ENCODE measurements at regions not wholly inside any gene's neighbourhood (a gene's known extent, or its start where the extent isn't known, plus 50 kb on each side); places are given as distances from the start of the nearest gene placed in this dataset.
"Not testable (repeated sequence)": the region's sequence is repeated elsewhere in the genome, so short reads cannot be mapped to it uniquely, and the experiment has no call there.

DNA sequence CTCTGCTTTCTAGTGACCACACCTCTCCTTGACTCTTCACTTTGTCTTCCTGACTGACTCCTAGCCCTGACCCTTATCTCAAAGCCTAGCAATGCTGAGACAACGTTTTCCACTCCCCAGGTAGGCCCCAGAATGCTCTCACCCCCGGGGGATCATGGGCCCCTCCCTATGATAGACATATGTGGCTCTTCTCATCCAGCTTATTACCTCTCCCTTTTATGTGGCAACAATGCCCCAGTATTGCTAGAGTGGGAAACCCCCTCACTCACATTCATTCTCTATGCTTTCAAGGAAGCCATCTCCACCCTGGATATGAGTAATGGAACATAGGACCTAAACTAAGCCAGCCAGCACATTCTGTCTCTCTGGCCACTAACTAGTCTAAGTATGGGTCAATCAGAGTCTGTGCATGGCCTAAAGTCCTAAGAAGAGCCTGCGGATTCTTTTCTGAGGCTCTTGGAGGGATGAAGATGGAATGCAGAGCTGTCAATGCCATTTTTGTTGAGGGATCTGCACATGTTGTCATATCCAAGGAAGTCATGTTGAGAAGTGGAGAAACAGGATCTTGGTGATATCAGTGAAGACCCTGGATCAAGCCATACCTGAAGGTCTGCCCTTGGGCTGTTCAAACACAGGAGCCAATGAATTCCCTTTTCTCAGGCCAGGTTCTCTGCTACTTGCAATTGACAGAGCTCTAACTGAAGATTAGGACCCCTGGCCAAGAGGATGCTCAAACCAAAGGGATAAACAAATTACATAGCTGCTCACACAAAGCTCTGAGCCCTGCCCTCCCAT is 79.8 kb upstream of the GRK3 start:
- FAIRE-seq (peak; percentile 76), DNase-seq (ENCODE audit: low spot score) (no peak)

GRCh38 chr22:25485626-25486545 is 78.6 kb upstream of the GRK3 start:
- peak; percentile 44 for DNase-seq (ENCODE audit: low spot score)
- no peak for FAIRE-seq

GRCh38 chr22:25487508-25487907 is 77.0 kb upstream of the GRK3 start:
- peak; percentile 100 for FAIRE-seq

GRCh38 chr22:25488244-25489020 is 76.0 kb upstream of the GRK3 start:
- FAIRE-seq (no peak), DNase-seq (ENCODE audit: low spot score) (peak; percentile 96)

More at GRCh38 chr22:25487508-25487907, 77.0 kb upstream of the GRK3 start:
- DNase-seq (ENCODE audit: low spot score) = no peak

GRCh38 chr22:25489947-25490346 is 74.5 kb upstream of the GRK3 start:
- DNase-seq (ENCODE audit: low spot score) (no peak), FAIRE-seq (peak; percentile 98)

- FAIRE-seq (peak; percentile 95), DNase-seq (ENCODE audit: low spot score) (no peak)
Observed at GRCh38 chr22:25490896-25491295, 73.6 kb upstream of the GRK3 start.

- DNase-seq (ENCODE audit: low spot score) = no peak
- FAIRE-seq = no peak
Observed at GRCh38 chr22:25492162-25492561, 72.3 kb upstream of the GRK3 start.

DNA sequence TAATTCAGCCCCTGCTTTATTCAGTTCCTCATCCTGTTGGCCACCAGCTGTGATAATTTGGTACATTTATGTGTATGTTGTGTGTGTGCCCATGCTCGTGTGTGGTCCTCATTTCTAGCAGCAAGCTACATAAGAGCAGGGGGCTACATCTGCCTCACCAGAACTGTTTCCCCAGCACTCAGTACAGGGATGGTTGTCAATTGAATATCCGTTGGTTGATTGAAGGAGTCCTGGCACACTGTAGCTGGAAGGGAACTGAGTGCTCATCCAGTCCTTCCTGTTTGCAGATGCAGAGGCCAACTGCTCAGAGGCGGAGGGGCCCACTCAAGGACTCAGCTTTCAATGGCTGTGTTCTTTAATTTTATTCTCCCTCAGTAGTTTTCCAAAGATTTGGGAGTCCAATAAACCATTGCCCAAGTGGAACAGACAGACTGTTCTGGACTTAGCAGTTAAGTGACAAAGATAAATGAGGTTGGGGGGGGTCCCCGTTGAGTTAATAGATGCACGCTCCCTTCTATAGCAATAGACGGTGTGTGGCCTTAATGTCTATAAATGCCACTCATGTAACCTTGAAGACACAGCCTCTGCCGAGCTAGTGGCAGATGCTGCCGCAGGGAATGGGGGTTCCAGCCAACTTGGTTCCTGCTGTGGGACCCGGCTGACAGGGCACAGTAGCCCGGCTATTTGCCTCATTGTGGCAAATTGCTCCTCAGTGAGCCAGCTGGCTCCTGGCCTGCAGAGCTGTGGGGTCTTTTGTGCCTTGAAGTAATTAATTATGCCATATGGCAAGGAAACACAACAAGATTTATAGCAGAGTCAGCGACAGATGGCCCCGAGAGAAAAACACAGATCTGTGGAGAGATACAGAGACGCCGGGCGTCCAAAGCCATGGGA is 71.4 kb upstream of the GRK3 start:
- FAIRE-seq = peak; percentile 92
- DNase-seq (ENCODE audit: low spot score) = no peak

DNA sequence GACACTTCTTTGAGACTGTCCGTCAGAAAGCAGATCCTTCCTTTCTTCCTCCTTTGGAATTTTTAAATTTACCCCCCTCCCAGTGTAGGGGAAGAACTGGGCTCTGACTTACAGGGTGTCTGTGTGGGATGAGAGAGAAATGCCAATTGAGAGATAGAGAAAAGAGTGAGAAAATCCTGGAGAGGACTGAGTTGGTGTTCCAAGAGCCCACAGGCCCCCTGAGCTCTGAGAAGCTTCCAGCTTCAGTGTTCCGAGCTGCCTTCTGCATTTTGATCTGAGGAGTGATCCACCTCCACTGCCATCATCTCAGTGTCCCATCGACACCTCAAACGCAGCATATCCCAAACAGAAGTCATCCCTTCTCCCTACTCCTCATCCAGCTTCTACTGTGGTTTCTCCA is 70.7 kb upstream of the GRK3 start:
- FAIRE-seq (peak; percentile 87), DNase-seq (ENCODE audit: low spot score) (no peak)

GRCh38 chr22:25494774-25495173 is 69.7 kb upstream of the GRK3 start:
- DNase-seq (ENCODE audit: low spot score) (no peak), FAIRE-seq (no peak)

GRCh38 chr22:25495285-25495684 is 69.2 kb upstream of the GRK3 start:
- FAIRE-seq = peak; percentile 94
- DNase-seq (ENCODE audit: low spot score) = no peak

GRCh38 chr22:25496396-25497064 is 67.9 kb upstream of the GRK3 start:
- FAIRE-seq = peak; percentile 81
- no peak for DNase-seq (ENCODE audit: low spot score)

- FAIRE-seq (peak; percentile 92), DNase-seq (ENCODE audit: low spot score) (peak; percentile 47)
Observed at GRCh38 chr22:25497181-25497641, 67.3 kb upstream of the GRK3 start.

GRCh38 chr22:25497716-25498115 is 66.8 kb upstream of the GRK3 start:
- DNase-seq (ENCODE audit: low spot score) = no peak
- FAIRE-seq = peak; percentile 20

DNA sequence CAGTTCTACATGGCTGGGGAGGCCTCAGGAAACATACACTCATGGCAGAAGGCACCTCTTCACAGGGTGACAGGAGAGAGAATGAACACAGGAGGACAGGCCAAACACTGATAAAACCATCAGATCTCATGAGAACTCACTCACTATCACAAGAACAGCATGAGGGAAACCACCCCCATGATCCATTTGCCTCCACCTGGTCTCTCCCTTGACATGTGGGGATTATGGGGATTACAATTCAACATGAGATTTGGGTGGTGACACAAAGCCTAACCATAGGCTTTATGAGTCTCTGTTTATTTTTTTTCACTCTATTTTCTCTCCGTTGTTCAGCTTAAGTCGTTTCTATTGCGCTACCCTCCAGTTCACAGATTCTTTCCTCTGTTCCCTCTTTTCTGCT is 63.8 kb upstream of the GRK3 start:
- DNase-seq (ENCODE audit: low spot score) = not testable (repeated sequence)
- peak; percentile 74 for FAIRE-seq

- peak; percentile 98 for FAIRE-seq
- not testable (repeated sequence) for DNase-seq (ENCODE audit: low spot score)
Observed at GRCh38 chr22:25504017-25504416, 60.5 kb upstream of the GRK3 start.

DNA sequence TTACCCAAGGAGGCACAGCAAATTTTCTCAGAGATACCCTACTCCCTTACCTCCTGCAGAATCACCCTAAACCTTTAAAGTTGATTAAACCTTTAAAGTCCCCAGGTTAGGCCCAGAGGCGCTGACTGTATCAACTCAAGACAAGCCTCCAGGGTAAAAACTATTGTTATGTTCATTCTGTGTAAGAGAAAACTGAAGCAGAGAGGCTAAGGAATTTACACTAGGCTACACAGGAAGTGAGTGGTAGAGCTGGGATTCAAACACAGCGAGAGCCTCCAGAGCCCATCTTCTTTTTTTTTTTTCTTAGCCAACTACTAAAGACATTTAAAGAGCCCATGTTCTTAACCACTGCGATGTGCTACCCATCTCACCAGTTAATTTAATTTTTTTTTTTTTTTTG is 56.3 kb upstream of the GRK3 start:
- FAIRE-seq (no peak), DNase-seq (ENCODE audit: low spot score) (no peak)

DNA sequence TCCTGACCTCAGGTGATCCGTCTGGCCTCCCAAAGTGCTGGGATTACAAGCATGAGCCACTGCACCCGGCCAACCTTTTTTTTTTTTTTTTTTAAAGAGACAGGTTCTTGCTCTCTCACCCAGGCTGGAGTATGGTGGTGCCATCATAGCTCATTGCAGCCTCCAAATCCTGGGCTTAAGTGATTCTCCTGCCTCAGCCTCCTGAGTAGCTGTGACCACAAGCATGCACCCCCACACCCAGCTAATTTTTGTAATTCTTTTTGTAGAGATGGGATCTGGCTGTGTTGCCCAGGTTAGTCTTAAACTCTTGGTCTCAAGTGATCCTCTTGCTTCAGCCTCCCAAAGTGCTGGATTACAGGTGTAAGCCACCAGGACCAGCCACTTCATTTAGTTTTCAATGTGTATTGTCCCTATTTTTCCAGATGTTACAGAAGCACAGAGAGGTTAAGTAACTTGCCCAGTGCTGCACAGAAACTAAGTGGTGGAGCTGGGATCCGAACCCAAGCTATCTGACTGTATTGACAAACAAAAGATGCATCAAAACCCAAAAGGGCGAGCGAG is 55.6 kb upstream of the GRK3 start:
- no peak for DNase-seq (ENCODE audit: low spot score)
- no peak for FAIRE-seq

DNA sequence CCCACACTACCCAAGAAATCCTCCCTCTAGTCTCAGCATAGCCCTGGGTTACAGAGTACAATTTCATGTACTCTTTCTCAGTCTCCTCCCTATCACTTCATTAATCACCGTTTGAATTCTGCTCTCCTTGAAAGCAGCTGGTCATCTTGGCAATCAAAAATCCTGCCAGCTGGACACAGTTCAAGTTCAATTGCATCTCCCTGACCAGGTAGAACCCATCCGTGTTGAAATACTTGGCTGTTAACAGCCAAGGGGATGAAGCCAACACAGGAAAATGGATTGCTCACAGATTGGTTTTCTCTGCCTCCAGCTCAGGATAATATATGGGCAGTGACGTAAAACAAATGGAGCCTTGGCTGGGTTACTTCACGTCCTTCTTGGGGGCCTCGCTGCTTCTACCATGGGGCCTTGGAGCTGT is 55.1 kb upstream of the GRK3 start:
- FAIRE-seq (peak; percentile 95), DNase-seq (ENCODE audit: low spot score) (no peak)
